ENCODE measurements at regions not wholly inside any gene's neighbourhood (a gene's known extent, or its start where the extent isn't known, plus 50 kb on each side); places are given as distances from the start of the nearest gene placed in this dataset.
"Not testable (repeated sequence)": the region's sequence is repeated elsewhere in the genome, so short reads cannot be mapped to it uniquely, and the experiment has no call there.

GRCh38 chr4:20078644-20079043 is 173.1 kb upstream of the SLIT2 start:
- DNase-seq (ENCODE audit: insufficient read length, low spot score) (no peak), FAIRE-seq (no peak)
- no peak for TF ChIP-seq CTCF (IDR thresholded peaks at IDR 0.05; ENCODE audit: insufficient read depth, missing control alignments)

DNA sequence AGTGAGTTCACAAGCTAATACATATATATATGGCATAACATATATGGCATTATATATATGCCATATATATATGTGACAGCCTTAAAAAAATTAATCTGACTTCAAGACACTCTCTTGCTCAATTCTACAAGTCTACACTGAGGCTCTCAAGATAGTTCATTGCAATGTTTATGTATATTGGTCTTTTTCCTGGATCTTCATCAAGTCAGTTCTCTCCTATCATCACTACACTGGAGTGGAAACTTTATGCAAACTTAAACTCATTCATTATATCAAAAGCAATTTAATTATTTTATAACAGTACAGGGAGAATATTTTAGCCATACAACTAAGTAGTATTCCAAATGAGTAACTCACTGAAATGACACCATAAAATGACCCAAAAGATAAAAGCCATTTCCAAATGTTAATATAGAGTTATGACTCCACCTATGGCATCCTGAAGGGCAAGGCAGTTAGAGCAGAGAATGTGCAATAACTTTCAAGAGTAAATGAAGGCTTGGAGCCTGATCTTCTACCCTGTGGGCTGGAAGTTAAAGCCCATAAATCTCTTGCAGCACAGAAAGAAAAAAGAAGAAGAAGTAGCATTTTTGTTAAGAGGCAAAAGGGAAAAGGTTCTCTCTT is 176.3 kb upstream of the SLIT2 start:
- DNase-seq (ENCODE audit: insufficient read length, low spot score) (no peak), FAIRE-seq (peak; percentile 44)
- no peak for TF ChIP-seq CTCF (IDR thresholded peaks at IDR 0.05; ENCODE audit: insufficient read depth, missing control alignments)

GRCh38 chr4:20074450-20074849 is 177.3 kb upstream of the SLIT2 start:
- no peak for FAIRE-seq
- no peak for DNase-seq (ENCODE audit: insufficient read length, low spot score)
- TF ChIP-seq CTCF (IDR thresholded peaks at IDR 0.05; ENCODE audit: insufficient read depth, missing control alignments): no peak

GRCh38 chr4:20065952-20066351 is 185.8 kb upstream of the SLIT2 start:
- FAIRE-seq: no peak
- no peak for TF ChIP-seq CTCF (IDR thresholded peaks at IDR 0.05; ENCODE audit: insufficient read depth, missing control alignments)
- DNase-seq (ENCODE audit: insufficient read length, low spot score): no peak

DNA sequence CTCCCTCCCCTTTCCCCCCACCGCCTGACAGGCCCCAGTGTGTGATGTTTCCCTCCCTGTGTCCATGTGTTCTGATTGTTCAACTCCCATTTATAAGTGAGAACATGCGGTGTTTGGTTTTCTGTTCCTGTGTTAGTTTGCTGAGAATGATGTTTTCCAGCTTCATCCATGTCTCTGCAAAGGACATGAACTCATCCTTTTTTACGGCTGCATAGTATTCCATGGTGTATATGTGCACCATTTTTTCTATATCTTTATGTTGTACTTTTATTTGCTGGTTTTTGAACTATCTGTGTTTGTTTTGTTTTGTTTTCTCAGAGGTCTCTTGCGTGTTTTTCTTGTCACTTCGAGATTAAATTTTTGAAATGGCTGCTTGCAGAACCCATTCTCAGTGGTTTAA is 188.8 kb upstream of the SLIT2 start:
- not testable (repeated sequence) for DNase-seq (ENCODE audit: insufficient read length, low spot score); FAIRE-seq

GRCh38 chr4:20062054-20062453 is 189.7 kb upstream of the SLIT2 start:
- DNase-seq (ENCODE audit: insufficient read length, low spot score): no peak
- no peak for TF ChIP-seq CTCF (IDR thresholded peaks at IDR 0.05; ENCODE audit: insufficient read depth, missing control alignments)
- FAIRE-seq: no peak

GRCh38 chr4:20050768-20051167 is 200.9 kb upstream of the SLIT2 start:
- no peak for FAIRE-seq
- no peak for TF ChIP-seq CTCF (IDR thresholded peaks at IDR 0.05; ENCODE audit: insufficient read depth, missing control alignments)
- DNase-seq (ENCODE audit: insufficient read length, low spot score): no peak

- FAIRE-seq (no peak), DNase-seq (ENCODE audit: insufficient read length, low spot score) (no peak)
- no peak for TF ChIP-seq CTCF (IDR thresholded peaks at IDR 0.05; ENCODE audit: insufficient read depth, missing control alignments)
These were observed 201.8 kb upstream of the SLIT2 start for GRCh38 chr4:20049889-20050288.
